HepG2 (cell line): ENCODE measurements at regions not wholly inside any gene's neighbourhood (a gene's known extent, or its start where the extent isn't known, plus 50 kb on each side); places are given as distances from the start of the nearest gene placed in this dataset.

Experiments
- ATAC-seq: fragments of 200-7000 bp; cut with Tn5 transposase; 3 replicates; pipeline ENCODE4 v1.9.1; 2020; ENCODE audit warnings: mild to moderate bottlenecking, moderate library complexity
- BruUV-seq: library from RNA; stranded (reverse); fragments of 400-500 nt; replicated peaks from 2 replicates; lab custom pipeline; 2021; lab: Mats Ljungman, UMichigan
- CTCF ChIA-PET: fragments of 300-600 bp; formaldehyde crosslinking; extraction: SDS; loops from one replicate; lab custom pipeline; 2021; ENCODE audit warnings: low total read pairs, inconsistent platforms, low intra/inter-chr PET ratio; lab: Yijun Ruan, JAX
- POLR2A ChIA-PET: fragments of 350-600 bp; sonication (Branson Sonifier 250); formaldehyde crosslinking; loops from one replicate; lab custom pipeline; 2020; ENCODE audit warnings: antibody characterized with exemption, inconsistent platforms; lab: Yijun Ruan, JAX
- DNase-seq: peaks from one replicate; pipeline ENCODE4 v3.0.0-alpha.2; 2015; ENCODE audit warnings: low spot score
- FAIRE-seq: peaks from 3 replicates; lab custom pipeline; 2011; peaks lifted over from hg19 to GRCh38; lab: Jason Lieb, UNC
- H2AFZ ChIP-seq: one replicate; pipeline ENCODE4 v1.6.1; 2011; ENCODE audit warnings: low read length, inconsistent platforms
- H3K27ac ChIP-seq: fragments of 300-600 bp; 3 replicates; pipeline ENCODE4 v1.8.0; 2011; ENCODE audit warnings: mixed run types, mild to moderate bottlenecking, mixed read lengths, low read length, inconsistent platforms; ENCODE audit not compliant: insufficient read depth; ENCODE audit errors: extremely low read length
- H3K27me3 ChIP-seq, 2 experiments: fragments of 200-600 bp in 1 of 2; 2 replicates in 1 of 2; 3 replicates in 1 of 2; pipeline versions ENCODE4 v1.6.0 to v1.8.0; 2011; ENCODE audit warnings: low read length in 2 of 2, mild to moderate bottlenecking in 2 of 2, moderate library complexity in 2 of 2, inconsistent platforms in 1 of 2; ENCODE audit not compliant: insufficient read depth in 2 of 2, control insufficient read depth in 1 of 2
- H3K36me3 ChIP-seq, 2 experiments: fragments of 200-600 bp in 1 of 2; replicated peaks in 1 of 2; 2 replicates in 1 of 2; 3 replicates in 1 of 2; pipeline versions ENCODE4 v1.5.1 to v1.8.0; 2011; ENCODE audit warnings: low read length in 2 of 2, inconsistent platforms in 1 of 2; ENCODE audit not compliant: insufficient read depth in 2 of 2, control insufficient read depth in 1 of 2
- H3K4me1 ChIP-seq: 2 replicates; pipeline ENCODE4 v1.5.1; 2012; ENCODE audit warnings: low read length, inconsistent platforms; ENCODE audit not compliant: insufficient read depth
- H3K4me2 ChIP-seq: 2 replicates; pipeline ENCODE4 v1.6.0; 2011; ENCODE audit warnings: low read depth, low read length, inconsistent platforms
- H3K4me3 ChIP-seq, 3 experiments: fragments of 200-600 bp in 1 of 3; sonication (generic), shearing (Covaris generic) in 1 of 3; replicated peaks in 1 of 3; 2 replicates each; pipeline ENCODE4 v1.5.1; 2011 to 2016; ENCODE audit warnings: low read length in 3 of 3, inconsistent platforms in 2 of 3, low read depth in 2 of 3, mild to moderate bottlenecking in 2 of 3, control low read depth in 1 of 3, mixed read lengths in 1 of 3; ENCODE audit not compliant: insufficient read depth in 1 of 3
- H3K79me2 ChIP-seq: one replicate; pipeline ENCODE4 v1.6.1; 2011; ENCODE audit warnings: low read length, inconsistent platforms; ENCODE audit not compliant: insufficient read depth
- H3K9ac ChIP-seq: 2 replicates; pipeline ENCODE4 v1.6.0; 2011; ENCODE audit warnings: mild to moderate bottlenecking, low read depth, low read length, inconsistent platforms; ENCODE audit not compliant: insufficient read depth
- H3K9me3 ChIP-seq: 2 replicates; pipeline ENCODE4 v1.5.1; 2012; ENCODE audit warnings: mild to moderate bottlenecking, low read length
- H4K20me1 ChIP-seq: 2 replicates; pipeline ENCODE4 v1.6.0; 2011; ENCODE audit warnings: inconsistent platforms, mild to moderate bottlenecking, low read length, moderate library complexity; ENCODE audit not compliant: insufficient read depth
- HMG20A ChIP-seq: IDR thresholded peaks from 2 replicates; pipeline ENCODE4 v1.6.1; 2016; ENCODE audit warnings: borderline replicate concordance
- HMGA1 ChIP-seq: sonication (generic); formaldehyde crosslinking; conservative IDR thresholded peaks from 2 replicates; pipeline ENCODE4 v1.4.0; 2020; ENCODE audit warnings: missing genetic modification reagents
- ISL2 ChIP-seq: sonication (generic); formaldehyde crosslinking; IDR thresholded peaks from 2 replicates; pipeline ENCODE4 v1.5.0; 2020; ENCODE audit warnings: missing genetic modification reagents
- KAT8 ChIP-seq: IDR thresholded peaks from 2 replicates; pipeline ENCODE4 v1.6.1; 2016; ENCODE audit warnings: missing genetic modification reagents, missing compliant biosample characterization
- NR1H2 ChIP-seq: sonication (generic); formaldehyde crosslinking; IDR thresholded peaks from 2 replicates; pipeline ENCODE4 v1.8.1; 2022; ENCODE audit warnings: low read depth, missing genetic modification reagents, borderline replicate concordance
- STAG1 ChIP-seq: sonication (generic); formaldehyde crosslinking; IDR thresholded peaks from 2 replicates; pipeline ENCODE4 v1.4.0; 2020; ENCODE audit warnings: missing genetic modification reagents
- TCF12 ChIP-seq, 2 experiments: fragments of 450-650 bp in 1 of 2; sonication (generic) in 1 of 2; formaldehyde crosslinking in 1 of 2; IDR thresholded peaks; 2 replicates each; pipeline versions ENCODE4 v1.6.1 to v1.8.0; 2017 to 2022; ENCODE audit warnings: antibody characterized with exemption in 1 of 2, mild to moderate bottlenecking in 1 of 2, missing genetic modification reagents in 1 of 2, moderate library complexity in 1 of 2
- ZNF12 ChIP-seq: sonication (generic); formaldehyde crosslinking; IDR thresholded peaks from 2 replicates; pipeline ENCODE4 v1.5.0; 2020; ENCODE audit warnings: missing genetic modification reagents
- ZNF468 ChIP-seq: sonication (generic); formaldehyde crosslinking; IDR thresholded peaks from 2 replicates; pipeline ENCODE4 v1.8.0; 2022; ENCODE audit warnings: mild to moderate bottlenecking, moderate library complexity, missing genetic modification reagents
- ZNF619 ChIP-seq: sonication (generic); formaldehyde crosslinking; IDR thresholded peaks from 2 replicates; pipeline ENCODE4 v1.4.0; 2020; ENCODE audit warnings: mild to moderate bottlenecking, missing genetic modification reagents
- ZNF776 ChIP-seq: sonication (generic); formaldehyde crosslinking; IDR thresholded peaks from 2 replicates; pipeline ENCODE4 v1.4.0; 2020; ENCODE audit warnings: mild to moderate bottlenecking, missing genetic modification reagents
- ZNF83 ChIP-seq: sonication (generic); formaldehyde crosslinking; IDR thresholded peaks from 2 replicates; pipeline ENCODE4 v1.4.0; 2020; ENCODE audit warnings: missing genetic modification reagents, mild to moderate bottlenecking, borderline replicate concordance
- ZSCAN21 ChIP-seq: sonication (generic); formaldehyde crosslinking; IDR thresholded peaks from 2 replicates; pipeline ENCODE4 v1.8.0; 2022; ENCODE audit warnings: mild to moderate bottlenecking, missing genetic modification reagents, moderate library complexity, borderline replicate concordance
- WGBS: methylation state at CpG from one replicate; pipeline ENCODE4 v1.1.6; 2017; ENCODE audit warnings: low lambda C conversion rate; 5-methylcytosine and 5-hydroxymethylcytosine counted together
- in situ Hi-C: cut with HindIII; loops from 2 replicates; pipeline ENCODE4 v1.10.0; 2017; ENCODE audit warnings: low pct_unique_long_range_greater_than_20kb; ENCODE audit not compliant: extremely low pct_ligation_motif_present
- intact Hi-C: fragments of 100-400 bp; cut with micrococcal nuclease; formaldehyde crosslinking; loops from one replicate; pipeline ENCODE4 v1.10.0; 2022; ENCODE audit not compliant: unreplicated experiment

GRCh38 chr18:68056936-68057335, 540.4 kb upstream of the DSEL start (continued):
- TF ChIP-seq NR1H2 (CRISPR knock-in tag) (no peak), ISL2 (CRISPR knock-in tag) (no peak), ZNF776 (CRISPR knock-in tag) (no peak), STAG1 (CRISPR knock-in tag) (no peak)

- Histone ChIP-seq H3K4me1 (no peaks in the 10 kb centered on the region), H2AFZ (no peak overlapping the region), H3K36me3 (no peaks in the 10 kb centered on the region), H3K9me3 (no peaks in the 10 kb centered on the region), H4K20me1 (no peaks in the 10 kb centered on the region), H3K27me3 (no peaks in the 10 kb centered on the region; a peak in 1 of 5 replicates), H3K79me2 (no peaks in the 10 kb centered on the region), H3K9ac (no peak overlapping the region), H3K4me3 (no peak overlapping the region), H3K27ac (no peak overlapping the region), H3K4me2 (no peak overlapping the region)
- ATAC-seq (no peak), FAIRE-seq (no peak), DNase-seq (no peak)
- intact Hi-C loops (no loop called here), in situ Hi-C loops (no loop called here)
- TF ChIP-seq TCF12 (IDR thresholded peaks at IDR 0.05): no peak
- no peak for TF ChIP-seq TCF12 (CRISPR knock-in tag; IDR thresholded peaks at IDR 0.05)
- no peak for TF ChIP-seq ZNF83 (CRISPR knock-in tag)
- no peak for TF ChIP-seq ZNF468 (CRISPR knock-in tag)
- TF ChIP-seq HMG20A (CRISPR knock-in tag): no peak
- no peak for TF ChIP-seq ZNF619 (CRISPR knock-in tag)
- no peak for TF ChIP-seq KAT8 (CRISPR knock-in tag)
- TF ChIP-seq ZNF12 (CRISPR knock-in tag): no peak
- no peak for TF ChIP-seq ZSCAN21 (CRISPR knock-in tag)
- no peak for TF ChIP-seq HMGA1 (CRISPR knock-in tag)
- ChIA-PET CTCF (no interaction called here), POLR2A (no interaction called here)
- no TSS peak for BruUV-seq
- WGBS: 0% methylated on average over 1 of the region's 1 CpG
Observed at GRCh38 chr18:68054669-68055068, 538.1 kb upstream of the DSEL start.
